IMR-90 (cell line): ENCODE measurements at regions not wholly inside any gene's neighbourhood (a gene's known extent, or its start where the extent isn't known, plus 50 kb on each side); places are given as distances from the start of the nearest gene placed in this dataset.

Experiments
- CHD1 ChIP-seq: IDR thresholded peaks from 2 replicates; pipeline ENCODE4 v1.6.1; 2012; ENCODE audit warnings: low read depth, low read length, improper control_type of control experiment
- FOS ChIP-seq: fragments of 150-350 bp; IDR thresholded peaks from 2 replicates; pipeline ENCODE4 v1.6.1; 2016; ENCODE audit warnings: low read depth, low read length
- MAFK ChIP-seq: IDR thresholded peaks from 2 replicates; pipeline ENCODE4 v1.6.1; 2012; ENCODE audit warnings: low read depth, low read length, improper control_type of control experiment
- MAZ ChIP-seq: IDR thresholded peaks from 2 replicates; pipeline ENCODE4 v1.6.1; 2012; ENCODE audit warnings: low read depth, mild to moderate bottlenecking, low read length, improper control_type of control experiment, moderate library complexity, borderline replicate concordance
- NFE2L2 ChIP-seq: fragments of 150-350 bp; IDR thresholded peaks from 2 replicates; pipeline ENCODE4 v1.6.1; 2016; ENCODE audit warnings: low read depth, mild to moderate bottlenecking, low read length
- POLR2A ChIP-seq: IDR thresholded peaks from 2 replicates; pipeline ENCODE4 v1.6.1; 2012; ENCODE audit warnings: mild to moderate bottlenecking, low read depth, low read length
- RAD21 ChIP-seq: IDR thresholded peaks from 2 replicates; pipeline ENCODE4 v1.6.1; 2012; ENCODE audit warnings: low read length, improper control_type of control experiment
- RFX5 ChIP-seq: IDR thresholded peaks from 2 replicates; pipeline ENCODE4 v1.8.0; 2012; ENCODE audit warnings: low read depth, mild to moderate bottlenecking, low read length, moderate library complexity
- TF ChIP-seq, protein P1 (sequence below): conservative IDR thresholded peaks from 2 replicates; pipeline ENCODE4 v1.5.1; 2012; ENCODE audit warnings: mild to moderate bottlenecking, low read depth, low read length, improper control_type of control experiment

DNA sequence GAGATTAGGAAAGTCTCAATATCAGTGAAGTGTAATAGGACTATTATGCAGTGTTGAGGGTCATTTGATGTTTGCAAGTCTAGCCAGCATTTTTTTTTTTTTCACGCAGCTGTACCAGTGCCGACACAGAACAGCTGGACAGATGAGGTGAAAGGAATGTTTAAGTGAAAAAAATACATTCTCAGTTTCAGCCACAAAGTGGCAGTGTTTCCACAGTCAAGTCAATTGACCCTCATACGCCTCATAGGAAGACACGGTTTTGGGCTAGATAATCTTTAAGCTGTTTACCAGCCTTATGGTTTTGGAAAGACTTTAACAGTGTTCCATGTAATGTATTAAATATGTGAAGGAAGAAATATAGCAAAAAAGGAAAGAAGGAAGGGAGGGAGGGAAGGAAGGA is 349.9 kb upstream of the ANO3 start:
- TF ChIP-seq MAZ (no peak), POLR2A (no peak), CHD1 (no peak), RFX5 (no peak), RAD21 (peak; percentile 84), FOS (no peak), MAFK (no peak), NFE2L2 (no peak)
- TF ChIP-seq, protein P1, sequence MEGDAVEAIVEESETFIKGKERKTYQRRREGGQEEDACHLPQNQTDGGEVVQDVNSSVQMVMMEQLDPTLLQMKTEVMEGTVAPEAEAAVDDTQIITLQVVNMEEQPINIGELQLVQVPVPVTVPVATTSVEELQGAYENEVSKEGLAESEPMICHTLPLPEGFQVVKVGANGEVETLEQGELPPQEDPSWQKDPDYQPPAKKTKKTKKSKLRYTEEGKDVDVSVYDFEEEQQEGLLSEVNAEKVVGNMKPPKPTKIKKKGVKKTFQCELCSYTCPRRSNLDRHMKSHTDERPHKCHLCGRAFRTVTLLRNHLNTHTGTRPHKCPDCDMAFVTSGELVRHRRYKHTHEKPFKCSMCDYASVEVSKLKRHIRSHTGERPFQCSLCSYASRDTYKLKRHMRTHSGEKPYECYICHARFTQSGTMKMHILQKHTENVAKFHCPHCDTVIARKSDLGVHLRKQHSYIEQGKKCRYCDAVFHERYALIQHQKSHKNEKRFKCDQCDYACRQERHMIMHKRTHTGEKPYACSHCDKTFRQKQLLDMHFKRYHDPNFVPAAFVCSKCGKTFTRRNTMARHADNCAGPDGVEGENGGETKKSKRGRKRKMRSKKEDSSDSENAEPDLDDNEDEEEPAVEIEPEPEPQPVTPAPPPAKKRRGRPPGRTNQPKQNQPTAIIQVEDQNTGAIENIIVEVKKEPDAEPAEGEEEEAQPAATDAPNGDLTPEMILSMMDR, result peak; percentile 77
